B cell (primary cell): ENCODE measurements at regions not wholly inside any gene's neighbourhood (a gene's known extent, or its start where the extent isn't known, plus 50 kb on each side); places are given as distances from the start of the nearest gene placed in this dataset.

ENCODE experiments used
- ATAC-seq: fragments of 200-7000 bp; cut with Tn5 transposase; one replicate; pipeline ENCODE4 v1.10.0; 2021; ENCODE audit warnings: low read depth, mild to moderate bottlenecking, moderate number of reproducible peaks, moderate library complexity
- CTCF ChIA-PET: fragments of 350-600 bp; sonication (Branson Sonifier 250); formaldehyde crosslinking; loops from one replicate; lab custom pipeline; 2021; ENCODE audit warnings: antibody characterized with exemption, inconsistent platforms; lab: Charles Lee
- POLR2A ChIA-PET: fragments of 350-600 bp; sonication (Branson Sonifier 250); formaldehyde crosslinking; loops from one replicate; lab custom pipeline; 2021; ENCODE audit warnings: antibody characterized with exemption; lab: Charles Lee
- DNase-seq: peaks from one replicate; pipeline ENCODE4 v3.0.0; 2013
- H2AFZ ChIP-seq: 2 replicates; pipeline ENCODE4 v1.6.1; 2012; ENCODE audit warnings: mild to moderate bottlenecking, low read depth, low read length; ENCODE audit not compliant: insufficient read depth, poor library complexity, severe bottlenecking
- H3K27ac ChIP-seq, 2 donors: 1 replicate in 1 of 2; 2 replicates in 1 of 2; pipeline ENCODE4 v1.5.1; 2012 to 2013; ENCODE audit warnings: low read length in 2 of 2, mild to moderate bottlenecking in 2 of 2, moderate library complexity in 1 of 2
- H3K27me3 ChIP-seq, 4 experiments: fragments of 200-600 bp in 1 of 4; sonication (generic) in 1 of 4; replicated peaks in 1 of 4; 1 replicate in 2 of 4; 2 replicates in 2 of 4; pipeline versions ENCODE4 v1.6.1 to v1.7.0; 2013 to 2016; ENCODE audit warnings: low read length in 3 of 4, mild to moderate bottlenecking in 2 of 4, mixed read lengths in 1 of 4, moderate library complexity in 1 of 4; ENCODE audit not compliant: insufficient read depth in 4 of 4, control insufficient read depth in 3 of 4; ENCODE audit errors: control extremely low read depth in 1 of 4
- H3K36me3 ChIP-seq, 2 experiments: replicated peaks in 1 of 2; 1 replicate in 1 of 2; 2 replicates in 1 of 2; pipeline versions ENCODE4 v1.6.1 to v1.7.1; 2013; ENCODE audit warnings: low read length in 1 of 2; ENCODE audit not compliant: insufficient read depth in 2 of 2, control insufficient read depth in 1 of 2; ENCODE audit errors: control extremely low read depth in 1 of 2, extremely low read depth in 1 of 2
- H3K4me1 ChIP-seq, 2 donors: fragments of 200-600 bp in 1 of 2; sonication (generic) in 1 of 2; 1 replicate in 1 of 2; 2 replicates in 1 of 2; pipeline versions ENCODE4 v1.5.1 to v1.6.1; 2013 to 2017; ENCODE audit warnings: low read length in 2 of 2; ENCODE audit not compliant: control insufficient read depth in 2 of 2, insufficient read depth in 2 of 2
- H3K4me2 ChIP-seq: replicated peaks from 2 replicates; pipeline ENCODE3; 2012; ENCODE audit warnings: mild to moderate bottlenecking, low read depth, low read length; ENCODE audit not compliant: poor library complexity, severe bottlenecking
- H3K4me3 ChIP-seq, 5 experiments: fragments of 200-600 bp in 1 of 5; sonication (generic) in 1 of 5; 1 replicate in 3 of 5; 2 replicates in 2 of 5; pipeline versions ENCODE4 v1.5.1 to v1.7.0; 2011 to 2016; ENCODE audit warnings: low read length in 4 of 5, mild to moderate bottlenecking in 4 of 5, low read depth in 2 of 5, control low read depth in 1 of 5, moderate library complexity in 1 of 5; ENCODE audit not compliant: insufficient read depth in 1 of 5; ENCODE audit errors: control extremely low read depth in 1 of 5, extremely low read depth in 1 of 5
- H3K79me2 ChIP-seq: fragments of 200-600 bp; sonication (generic); one replicate; pipeline ENCODE4 v1.6.0; 2016; ENCODE audit warnings: low read length; ENCODE audit not compliant: control insufficient read depth, insufficient read depth
- H3K9ac ChIP-seq: fragments of 200-600 bp; sonication (generic); 2 replicates; pipeline ENCODE4 v1.6.1; 2017; ENCODE audit warnings: mild to moderate bottlenecking, low read length, moderate library complexity
- H3K9me3 ChIP-seq, 3 donors: one replicate each; pipeline versions ENCODE4 v1.6.1 to v1.7.1; 2013; ENCODE audit warnings: low read length in 2 of 3; ENCODE audit not compliant: control insufficient read depth in 2 of 3, insufficient read depth in 1 of 3; ENCODE audit errors: control extremely low read depth in 1 of 3
- H4K20me1 ChIP-seq: 2 replicates; pipeline ENCODE4 v1.6.0; 2012; ENCODE audit warnings: mild to moderate bottlenecking, low read length; ENCODE audit not compliant: insufficient read depth, control insufficient read depth, poor library complexity, severe bottlenecking
- H3K27ac Mint-ChIP-seq: one replicate; pipeline ENCODE4 v1.8.0; 2021; ENCODE audit warnings: mixed read lengths
- H3K27me3 Mint-ChIP-seq: one replicate; pipeline ENCODE4 v1.8.0; 2021; ENCODE audit warnings: mixed read lengths
- H3K4me1 Mint-ChIP-seq: one replicate; pipeline ENCODE4 v1.8.0; 2021; ENCODE audit warnings: mixed read lengths
- H3K4me3 Mint-ChIP-seq: one replicate; pipeline ENCODE4 v1.8.0; 2021; ENCODE audit warnings: mixed read lengths
- H3K9me3 Mint-ChIP-seq: one replicate; pipeline ENCODE4 v1.8.0; 2022; ENCODE audit warnings: mixed read lengths; ENCODE audit not compliant: insufficient read depth
- CTCF ChIP-seq: fragments of 200-600 bp; IDR thresholded peaks from one replicate; pipeline ENCODE4 v1.8.0; 2022; ENCODE audit warnings: antibody characterized with exemption, mild to moderate bottlenecking
- EZH2 ChIP-seq: IDR thresholded peaks from 2 replicates; pipeline ENCODE4 v1.6.1; 2012; ENCODE audit warnings: borderline replicate concordance, low read depth, mild to moderate bottlenecking, moderate library complexity, low read length; ENCODE audit not compliant: insufficient read depth, poor library complexity, severe bottlenecking
- WGBS: methylation state at CpG from one replicate; pipeline ENCODE4 v1.1.5; 2013; ENCODE audit warnings: missing lambda C conversion rate; ENCODE audit not compliant: insufficient coverage; 5-methylcytosine and 5-hydroxymethylcytosine counted together
- intact Hi-C: fragments of 100-400 bp; cut with micrococcal nuclease; formaldehyde crosslinking; loops from one replicate; pipeline ENCODE4 v1.10.0; 2022

GRCh38 chr3:176208915-176209314, 988.4 kb downstream of the TBL1XR1 start:
- no peaks in the 10 kb centered on the region for H3K4me1 Mint-ChIP-seq
- POLR2A ChIA-PET: no interaction called here
- H3K4me3 Mint-ChIP-seq: no peak overlapping the region
- Histone ChIP-seq H2AFZ (no peak overlapping the region), H3K36me3 (no peaks in the 10 kb centered on the region), H3K9ac (no peak overlapping the region), H3K4me2 (no peak overlapping the region), H3K9me3 (peaks cover 0 to 2% (median 0%) of the 10 kb centered on the region in 3 donors), H3K27me3 (no peaks in the 10 kb centered on the region), H3K79me2 (no peaks in the 10 kb centered on the region), H3K4me3 (no peak overlapping the region), H3K27ac (no peak overlapping the region), H3K4me1 (no peaks in the 10 kb centered on the region), H4K20me1 (no peaks in the 10 kb centered on the region)
- no peak for TF ChIP-seq EZH2
- TF ChIP-seq CTCF: no peak
- H3K27me3 Mint-ChIP-seq: no peaks in the 10 kb centered on the region
- H3K27ac Mint-ChIP-seq: no peak overlapping the region
- intact Hi-C loops: no loop called here
- ATAC-seq (no peak), DNase-seq (no peak)
- CTCF ChIA-PET: no interaction called here
- H3K9me3 Mint-ChIP-seq: no peaks in the 10 kb centered on the region
- 67% methylated on average over 1 of the region's 2 CpGs for WGBS

GRCh38 chr3:176208283-176208682, 989.0 kb downstream of the TBL1XR1 start:
- H3K4me3 ChIP-seq: no peak overlapping the region
- WGBS: 50% methylated on average over 1 of the region's 1 CpG
- no peaks in the 10 kb centered on the region for H3K79me2 ChIP-seq
- H2AFZ ChIP-seq: no peak overlapping the region
- H3K4me2 ChIP-seq: no peak overlapping the region
- intact Hi-C loops: no loop called here
- TF ChIP-seq CTCF (no peak), EZH2 (no peak)
- H3K4me1 ChIP-seq: no peaks in the 10 kb centered on the region
- H3K27ac Mint-ChIP-seq: no peak overlapping the region
- no peak for DNase-seq
- no peaks in the 10 kb centered on the region for H4K20me1 ChIP-seq
- ATAC-seq: no peak
- H3K9ac ChIP-seq: no peak overlapping the region
- H3K4me3 Mint-ChIP-seq: no peak overlapping the region
- no peak overlapping the region for H3K27ac ChIP-seq
- no peaks in the 10 kb centered on the region for H3K27me3 Mint-ChIP-seq
- H3K9me3 ChIP-seq: no peaks in the 10 kb centered on the region
- no peaks in the 10 kb centered on the region for H3K36me3 ChIP-seq
- H3K4me1 Mint-ChIP-seq: no peaks in the 10 kb centered on the region
- no peaks in the 10 kb centered on the region for H3K9me3 Mint-ChIP-seq
- ChIA-PET CTCF (no interaction called here), POLR2A (no interaction called here)
- no peaks in the 10 kb centered on the region for H3K27me3 ChIP-seq
